Activated CD4-positive, alpha-beta T cell treated with anti-CD3 and anti-CD28 coated beads, Interleukin-10, Interleukin-2, amounts not matched to agents 100 ng/mL and 50 ng/mL, durations not matched to agents 16 hours and 8 hours (primary cell): ENCODE measurements at regions not wholly inside any gene's neighbourhood (a gene's known extent, or its start where the extent isn't known, plus 50 kb on each side); places are given as distances from the start of the nearest gene placed in this dataset.

ENCODE experiments used
- DNase-seq: peaks from one replicate; pipeline ENCODE4 v3.0.0-alpha.2; 2020

- DNase-seq: no peak
Observed at GRCh38 chr5:96243862-96244261, 189.2 kb downstream of the PCSK1 start.

DNA sequence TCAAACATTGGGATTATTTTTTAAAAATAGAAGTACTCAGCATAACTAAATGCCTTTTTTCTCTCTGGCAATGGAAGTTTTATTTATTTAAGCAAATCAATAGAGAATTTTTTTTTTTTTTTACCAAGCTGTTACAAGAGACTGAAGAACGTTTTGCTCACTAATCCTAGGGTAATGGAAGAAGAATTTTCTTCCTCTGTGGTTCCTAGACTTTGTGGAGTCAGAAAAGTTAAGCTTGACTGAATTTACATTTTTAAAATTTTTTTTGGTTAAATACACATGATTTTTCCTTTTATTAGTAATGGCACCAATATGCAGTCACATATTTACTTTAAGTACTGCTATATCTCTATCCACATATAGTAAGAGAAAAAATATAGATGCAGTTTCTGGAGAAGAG, 189.8 kb downstream of the PCSK1 start:
- DNase-seq: no peak

DNA sequence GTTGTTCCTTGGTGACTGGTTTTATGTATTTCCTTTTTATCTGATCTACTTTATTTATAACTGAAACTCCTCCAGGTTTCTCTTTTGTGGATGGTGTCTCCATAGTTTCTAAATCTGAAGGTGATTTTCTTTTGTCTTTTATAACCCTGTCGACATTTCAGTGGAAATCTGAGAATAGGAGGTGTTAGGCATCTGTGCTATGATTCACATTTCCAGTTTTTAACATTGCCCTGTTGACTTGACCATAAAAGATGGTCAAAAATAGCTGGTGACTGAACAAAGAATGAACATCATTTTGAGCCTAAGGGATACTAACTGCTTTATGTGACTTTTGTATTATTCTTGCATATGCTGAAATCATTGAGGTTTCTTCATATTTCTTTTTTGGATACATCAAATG, 190.5 kb downstream of the PCSK1 start:
- no peak for DNase-seq

GRCh38 chr5:96236831-96237230, 196.2 kb downstream of the PCSK1 start:
- DNase-seq: no peak

- no peak for DNase-seq
Observed at GRCh38 chr5:96236051-96236450, 197.0 kb downstream of the PCSK1 start.

GRCh38 chr5:96235008-96235910, 197.8 kb downstream of the PCSK1 start:
- DNase-seq: no peak

DNA sequence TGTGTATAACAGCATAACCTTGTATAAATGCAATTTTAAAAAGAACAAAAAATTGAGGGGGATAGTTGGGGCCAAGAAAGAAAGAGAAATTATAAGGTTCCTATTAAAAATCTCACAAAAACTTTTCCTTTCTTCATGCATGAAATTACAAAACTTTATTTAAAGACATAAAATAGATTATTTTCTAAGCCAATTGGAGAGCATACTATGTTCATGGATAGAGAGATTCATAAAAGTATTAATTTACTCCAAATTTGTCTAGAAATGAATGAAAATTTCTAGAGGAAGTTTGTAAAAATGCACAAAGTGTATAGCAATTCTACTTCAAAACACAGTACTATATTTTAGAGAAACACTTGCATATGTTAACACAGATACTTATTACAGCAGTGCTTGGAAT, 200.4 kb downstream of the PCSK1 start:
- no peak for DNase-seq

GRCh38 chr5:96229188-96229587, 203.9 kb downstream of the PCSK1 start:
- no peak for DNase-seq

DNA sequence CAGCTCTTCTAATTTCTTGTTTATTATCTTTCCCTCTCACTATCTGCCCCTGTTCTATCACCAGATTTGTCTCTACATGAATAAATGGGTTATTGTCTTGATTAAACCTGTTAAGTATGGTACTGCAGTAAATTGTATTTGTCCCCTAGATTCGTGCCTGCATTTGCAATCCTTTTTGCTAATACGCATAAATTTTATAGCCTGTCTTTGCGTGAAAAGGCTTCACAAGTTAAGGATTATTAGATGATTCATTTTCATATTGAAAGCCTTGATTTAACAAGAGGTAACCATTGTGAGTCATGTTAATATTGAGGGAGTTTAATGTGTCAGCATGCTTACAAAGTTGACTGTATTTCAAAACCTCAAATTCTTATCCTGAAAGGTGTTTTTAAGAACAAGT, 204.6 kb downstream of the PCSK1 start:
- peak; percentile 79 for DNase-seq

DNA sequence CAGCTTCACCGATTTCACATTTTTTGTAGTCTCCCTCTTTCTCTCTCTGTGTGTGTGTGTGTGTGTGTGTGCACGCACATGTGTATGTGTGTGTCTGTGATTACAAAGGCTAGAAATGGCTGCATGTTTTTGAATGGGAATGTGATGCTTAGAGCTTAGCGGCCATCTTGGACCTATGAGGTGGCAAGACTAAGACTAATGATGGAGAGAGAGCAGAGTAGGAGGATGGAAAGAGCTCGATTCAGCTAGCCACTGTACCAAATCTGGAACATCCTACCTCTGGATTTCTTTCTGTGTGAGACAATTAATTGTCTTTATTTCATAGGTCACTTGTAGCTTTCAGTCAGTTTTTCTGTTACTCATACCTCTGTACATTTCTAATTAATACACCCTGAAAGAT, 205.1 kb downstream of the PCSK1 start:
- no peak for DNase-seq

DNA sequence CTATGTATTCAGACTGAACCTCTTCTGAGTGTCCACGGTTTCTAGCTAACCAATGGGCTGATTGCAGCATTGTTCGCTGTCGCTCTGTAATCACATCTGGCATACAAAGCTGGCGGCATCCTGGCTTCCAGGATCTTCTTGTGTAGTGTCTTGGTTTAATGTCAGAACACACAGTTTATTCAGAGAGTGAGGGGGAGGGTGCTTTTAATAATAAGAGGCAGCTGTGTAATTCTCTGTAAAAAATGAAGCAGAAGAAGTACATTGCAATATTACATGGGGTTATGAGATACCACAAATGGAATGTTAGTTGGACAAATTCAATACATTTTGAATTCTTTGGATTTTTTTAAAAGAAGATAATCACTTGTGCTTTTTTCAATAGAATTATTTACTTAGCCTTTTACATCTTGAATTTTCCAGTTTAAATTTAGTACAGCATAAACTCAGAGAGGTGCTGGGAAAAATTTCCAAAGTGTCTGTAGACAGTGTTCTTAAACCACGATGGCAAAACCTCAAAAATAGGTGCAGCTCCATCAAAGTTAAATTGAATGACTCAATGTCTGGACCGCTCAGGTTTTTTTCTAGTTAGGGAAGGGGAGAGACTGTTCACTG, 206.0 kb downstream of the PCSK1 start:
- DNase-seq: no peak

GRCh38 chr5:96222129-96222528, 210.9 kb downstream of the PCSK1 start:
- DNase-seq: no peak

DNA sequence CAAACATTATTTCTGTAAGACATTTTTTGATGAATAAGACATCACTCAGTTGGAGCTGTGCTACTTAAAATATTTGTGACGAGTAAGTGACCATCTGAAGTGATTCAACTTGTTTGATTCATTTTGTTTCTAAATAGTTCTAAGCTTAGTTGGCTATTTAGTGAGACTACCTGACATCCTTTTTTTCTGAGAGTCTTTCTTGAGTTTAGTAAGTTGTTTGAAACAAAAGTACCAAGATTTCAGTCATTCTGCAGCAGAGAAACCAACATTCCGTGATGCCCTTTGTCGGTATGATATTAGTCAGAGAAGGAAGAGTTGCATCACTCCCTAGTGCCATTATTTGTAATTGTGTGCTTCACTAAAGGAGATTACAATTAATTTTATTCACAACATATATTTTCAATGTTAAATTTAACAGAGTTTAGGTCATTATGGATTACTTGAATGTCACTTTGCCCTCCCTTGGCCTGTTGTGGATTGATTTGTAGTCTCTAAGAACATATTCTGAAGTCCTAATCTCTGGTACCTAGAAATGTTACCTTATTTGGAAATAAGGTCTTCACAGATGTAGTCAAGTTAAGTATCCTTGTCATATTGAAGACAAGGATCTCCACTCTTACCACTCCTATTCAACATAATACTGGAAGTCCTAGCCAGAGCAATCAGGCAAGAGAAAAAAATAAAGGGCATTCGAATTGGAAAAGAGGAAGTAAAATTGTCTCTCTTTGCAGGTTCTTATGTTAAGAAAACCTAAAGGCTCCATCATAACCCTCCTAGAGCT, 212.2 kb downstream of the PCSK1 start:
- DNase-seq: peak; percentile 93

DNA sequence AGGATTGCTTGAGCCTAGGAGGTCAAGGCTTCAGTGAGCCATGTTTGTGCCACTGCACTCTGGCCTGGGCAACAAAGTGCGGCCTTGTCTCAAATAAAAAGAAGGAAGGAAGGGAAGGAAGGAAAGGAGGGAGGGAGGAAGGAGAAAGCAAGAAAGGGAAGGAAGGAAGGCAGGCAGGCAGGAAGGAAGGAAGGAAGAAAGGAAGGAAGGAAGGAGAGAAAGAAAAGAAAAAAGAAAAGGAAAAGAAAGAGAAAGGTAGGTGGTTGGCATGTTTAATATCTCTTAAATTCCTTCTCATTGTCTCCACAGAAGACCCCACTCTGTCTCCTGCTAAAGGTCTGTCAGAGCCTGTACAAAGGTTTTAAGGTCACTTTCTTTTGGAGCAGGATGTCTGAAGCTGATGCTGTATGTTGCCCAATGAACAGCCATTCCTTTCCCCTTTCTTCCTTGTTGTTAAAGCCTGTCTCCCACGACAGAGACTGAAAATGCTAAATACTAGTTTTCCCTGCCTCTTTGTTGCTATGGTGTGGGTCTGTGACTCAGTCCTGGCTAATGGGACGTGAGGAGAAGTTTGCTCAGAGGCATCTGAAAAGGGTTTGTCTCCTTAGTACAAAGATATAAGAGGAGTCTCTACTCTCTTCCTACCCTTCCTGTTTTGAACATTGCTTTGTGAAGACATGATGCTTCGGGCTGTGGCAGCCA, 213.3 kb downstream of the PCSK1 start:
- DNase-seq: peak; percentile 31

DNA sequence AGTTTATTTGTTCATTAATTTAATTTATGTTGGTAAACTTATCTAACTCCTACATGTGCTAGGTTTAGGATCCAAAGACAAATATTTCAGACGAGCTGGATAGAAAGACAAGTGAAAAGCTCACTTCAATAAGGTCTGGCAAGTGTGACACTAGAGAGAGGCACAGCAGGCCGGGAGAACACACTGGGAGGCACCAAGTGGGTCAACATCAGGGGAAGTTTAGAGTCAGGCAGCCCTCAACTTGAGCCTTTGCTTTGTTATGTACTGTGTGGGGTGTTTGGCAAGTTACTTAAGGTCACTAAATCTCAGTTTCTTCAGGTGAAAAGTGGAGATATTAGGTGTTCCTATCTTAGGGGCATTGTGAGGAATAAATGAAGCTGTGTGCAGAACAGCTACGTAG, 214.4 kb downstream of the PCSK1 start:
- no peak for DNase-seq

- DNase-seq: no peak
Observed at GRCh38 chr5:96214442-96215197, 218.4 kb downstream of the PCSK1 start.

DNA sequence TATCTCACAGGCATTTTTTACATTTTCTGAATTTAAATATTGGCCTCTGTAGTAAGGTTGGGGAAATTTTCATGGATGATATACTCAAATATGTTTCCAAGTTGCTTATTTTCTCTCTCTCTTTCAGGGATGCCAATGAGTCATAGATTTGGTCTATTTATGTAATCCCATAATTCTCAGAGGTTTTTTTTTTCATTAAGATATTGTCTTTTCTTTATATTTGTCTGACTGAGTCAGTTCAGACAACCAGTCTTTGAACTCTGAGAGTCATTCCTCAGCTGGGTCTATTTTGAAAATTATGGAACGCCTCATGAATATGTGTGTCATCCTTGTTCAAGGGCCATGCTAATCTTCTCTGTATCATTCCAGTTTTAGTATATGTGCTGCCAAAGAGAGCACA, 223.2 kb downstream of the PCSK1 start:
- no peak for DNase-seq

DNA sequence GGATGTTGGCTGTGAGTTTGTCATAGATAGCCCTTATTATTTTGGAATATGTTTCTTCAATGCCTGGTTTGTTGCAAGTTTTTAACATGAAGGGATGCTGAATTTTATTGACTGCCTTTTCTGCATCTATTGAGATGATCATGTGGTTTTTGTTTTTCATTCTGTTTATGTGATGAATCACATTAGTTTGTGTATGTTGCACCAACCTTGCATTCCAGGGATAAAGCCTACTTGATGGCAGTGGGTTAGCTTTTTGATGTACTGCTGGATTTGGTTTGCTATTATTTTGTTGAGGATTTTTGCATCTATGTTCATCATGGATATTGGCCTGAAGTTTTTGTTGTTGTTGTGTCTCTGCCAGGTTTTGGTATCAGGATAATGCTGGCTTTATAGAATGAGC, 225.6 kb downstream of the PCSK1 start:
- no peak for DNase-seq

GRCh38 chr5:96203761-96204160, 229.3 kb downstream of the PCSK1 start:
- DNase-seq: no peak

DNA sequence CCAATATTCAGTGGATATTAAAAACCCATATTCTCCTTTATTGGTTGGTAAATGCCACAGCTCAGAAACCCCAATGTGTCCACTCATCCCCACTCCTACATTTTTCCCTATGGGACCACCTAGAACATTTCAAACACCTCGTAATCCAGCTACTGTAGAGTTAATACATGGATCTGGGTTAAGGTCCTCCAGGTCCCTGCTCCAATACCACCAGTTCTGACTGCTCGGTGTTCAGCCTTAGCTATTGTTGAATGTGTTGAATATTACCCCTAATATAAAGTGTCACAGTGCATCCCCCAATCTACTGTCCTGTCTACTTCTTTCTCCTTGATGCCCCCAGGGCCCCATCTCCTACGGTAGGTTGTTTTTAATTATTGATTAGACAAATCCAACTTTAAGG, 231.5 kb downstream of the PCSK1 start:
- no peak for DNase-seq

DNA sequence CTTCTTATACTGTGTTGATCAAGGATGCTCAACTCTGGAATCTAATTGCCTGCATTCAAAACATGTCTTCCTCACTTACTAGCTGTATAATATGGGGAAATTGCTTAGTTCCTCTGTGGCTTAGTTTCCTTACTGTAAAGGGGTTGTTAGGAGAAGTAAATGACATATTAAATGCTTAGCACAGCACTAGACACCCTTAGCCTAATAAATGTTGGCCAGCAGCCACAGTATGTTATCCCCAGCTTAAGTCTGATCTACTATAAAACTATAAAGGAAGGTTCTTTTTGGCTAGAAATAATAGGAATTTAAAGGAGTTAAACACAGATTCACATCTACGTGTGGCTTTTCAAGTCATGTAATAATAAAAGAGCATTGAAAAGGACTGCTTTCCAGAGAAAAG, 232.4 kb downstream of the PCSK1 start:
- no peak for DNase-seq

DNA sequence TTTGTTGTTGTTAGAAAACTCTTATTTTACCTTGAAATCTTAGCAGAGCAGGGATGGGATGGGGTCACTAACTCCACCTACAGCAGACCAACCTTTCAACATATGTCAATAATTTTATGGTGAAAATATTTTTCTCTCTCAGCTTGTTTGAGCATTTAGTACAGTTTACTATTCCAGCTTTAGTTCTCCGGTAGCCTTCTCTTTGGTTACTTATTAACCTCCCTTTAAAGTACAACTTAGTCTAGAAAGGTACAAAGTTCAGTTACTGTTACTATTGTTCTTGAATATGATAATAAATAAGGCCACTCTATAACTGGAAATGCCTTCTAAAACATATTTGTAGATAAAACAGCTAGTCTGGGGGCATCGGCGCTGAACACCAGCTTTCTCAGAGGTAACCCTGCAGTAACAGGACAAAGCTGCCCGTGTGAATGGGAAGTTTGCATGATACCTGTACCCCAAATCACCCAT, 233.3 kb downstream of the PCSK1 start:
- DNase-seq: no peak
